LNCaP clone FGC (cell line): ENCODE measurements at regions not wholly inside any gene's neighbourhood (a gene's known extent, or its start where the extent isn't known, plus 50 kb on each side); places are given as distances from the start of the nearest gene placed in this dataset.

Experiments
- DNase-seq: peaks from one replicate; pipeline ENCODE4 v3.0.0-alpha.2; 2011; ENCODE audit warnings: low read depth
- H3K4me3 ChIP-seq: 2 replicates; pipeline ENCODE4 v1.5.1; 2011; ENCODE audit warnings: mild to moderate bottlenecking, low read depth, low read length, control low read depth
- CTCF ChIP-seq: IDR thresholded peaks from 2 replicates; pipeline ENCODE4 v1.5.1; 2012; ENCODE audit warnings: mild to moderate bottlenecking; ENCODE audit not compliant: control insufficient read depth, insufficient read depth; ENCODE audit errors: extremely low read depth

GRCh38 chr15:67902579-67903009, 62.7 kb upstream of the RNU6-1 start:
- TF ChIP-seq CTCF, result no peak
- no peak overlapping the region for H3K4me3 ChIP-seq
- no peak for DNase-seq

- H3K4me3 ChIP-seq, result no peak overlapping the region
- DNase-seq, result no peak
- no peak for TF ChIP-seq CTCF
Observed at GRCh38 chr15:67903708-67904107, 63.9 kb upstream of the RNU6-1 start.

GRCh38 chr15:67905628-67906027, 65.8 kb upstream of the RNU6-1 start:
- no peak for DNase-seq
- no peak overlapping the region for H3K4me3 ChIP-seq
- no peak for TF ChIP-seq CTCF

GRCh38 chr15:67906382-67906781, 66.5 kb upstream of the RNU6-1 start:
- no peak for TF ChIP-seq CTCF
- no peak for DNase-seq
- H3K4me3 ChIP-seq, result no peak overlapping the region

DNA sequence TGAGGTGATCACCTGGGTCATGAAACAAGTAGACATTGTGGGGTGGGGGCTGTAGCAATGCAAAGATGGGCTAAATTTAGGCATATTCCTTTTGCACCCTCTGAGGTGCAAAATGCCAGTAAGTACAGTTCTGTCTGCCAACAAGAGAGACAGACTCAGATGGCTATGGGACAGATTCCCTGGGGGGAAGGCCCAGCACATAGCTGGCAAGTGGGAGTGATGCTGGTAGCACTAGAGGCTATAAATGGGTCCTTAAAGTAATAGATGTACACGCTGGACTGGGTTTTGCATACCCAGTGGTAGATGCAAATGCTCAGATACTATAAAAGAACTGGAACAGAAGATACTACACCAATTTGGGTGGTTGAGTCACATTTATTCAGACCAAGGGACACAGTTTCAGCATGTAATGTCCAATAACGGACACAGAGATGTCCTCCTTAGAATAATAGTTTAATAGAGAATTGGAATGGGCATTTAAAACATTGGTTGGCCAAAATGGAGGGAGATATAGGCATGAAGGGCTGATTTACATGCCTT, 67.4 kb upstream of the RNU6-1 start:
- no peak for TF ChIP-seq CTCF

GRCh38 chr15:67908756-67909155, 68.9 kb upstream of the RNU6-1 start:
- no peak overlapping the region for H3K4me3 ChIP-seq
- no peak for DNase-seq
- TF ChIP-seq CTCF, result no peak

More for the DNA sequence above, 67.4 kb upstream of the RNU6-1 start:
- no peak for DNase-seq
- H3K4me3 ChIP-seq, result no peak overlapping the region

- DNase-seq, result no peak
- TF ChIP-seq CTCF, result no peak
- H3K4me3 ChIP-seq, result no peak overlapping the region
Observed at GRCh38 chr15:67911727-67912126, 71.9 kb upstream of the RNU6-1 start.
